BLaER1 treated with 17β-estradiol and CSF1 and Interleukin-3, amounts not matched to agents 10 nM and 100 nM (cell line): ENCODE measurements at regions not wholly inside any gene's neighbourhood (a gene's known extent, or its start where the extent isn't known, plus 50 kb on each side); places are given as distances from the start of the nearest gene placed in this dataset.

Experiments used
- H3K27ac ChIP-seq, 11 experiments: shearing (Covaris generic); formaldehyde crosslinking; 2 replicates each; pipeline ENCODE4 v1.8.1; 2022
- H3K27me3 ChIP-seq, 11 experiments: shearing (Covaris generic); formaldehyde crosslinking; 2 replicates each; pipeline ENCODE4 v1.8.1; 2022
- H3K36me3 ChIP-seq, 11 experiments: shearing (Covaris generic); formaldehyde crosslinking; 2 replicates each; pipeline ENCODE4 v1.8.1; 2022
- H3K4me1 ChIP-seq, 10 experiments: shearing (Covaris generic); formaldehyde crosslinking; 2 replicates each; pipeline ENCODE4 v1.8.1; 2022
- H3K4me2 ChIP-seq, 11 experiments: shearing (Covaris generic); formaldehyde crosslinking; 2 replicates each; pipeline ENCODE4 v1.8.1; 2022
- H3K4me3 ChIP-seq, 10 experiments: shearing (Covaris generic); formaldehyde crosslinking; 2 replicates each; pipeline ENCODE4 v1.8.1; 2022
- H3K9ac ChIP-seq, 11 experiments: shearing (Covaris generic); formaldehyde crosslinking; 2 replicates each; pipeline ENCODE4 v1.8.1; 2022
- H3K9me3 ChIP-seq, 11 experiments: shearing (Covaris generic); formaldehyde crosslinking; replicated peaks in 1 of 11; 2 replicates each; pipeline ENCODE4 v1.8.1; 2022
- H4K20me1 ChIP-seq, 11 experiments: shearing (Covaris generic); formaldehyde crosslinking; 2 replicates each; pipeline ENCODE4 v1.8.1; 2022
- Cebpa-rat ChIP-seq, 11 experiments: shearing (Covaris generic); IDR thresholded peaks; 2 replicates each; pipeline ENCODE4 v1.8.1; 2022

DNA sequence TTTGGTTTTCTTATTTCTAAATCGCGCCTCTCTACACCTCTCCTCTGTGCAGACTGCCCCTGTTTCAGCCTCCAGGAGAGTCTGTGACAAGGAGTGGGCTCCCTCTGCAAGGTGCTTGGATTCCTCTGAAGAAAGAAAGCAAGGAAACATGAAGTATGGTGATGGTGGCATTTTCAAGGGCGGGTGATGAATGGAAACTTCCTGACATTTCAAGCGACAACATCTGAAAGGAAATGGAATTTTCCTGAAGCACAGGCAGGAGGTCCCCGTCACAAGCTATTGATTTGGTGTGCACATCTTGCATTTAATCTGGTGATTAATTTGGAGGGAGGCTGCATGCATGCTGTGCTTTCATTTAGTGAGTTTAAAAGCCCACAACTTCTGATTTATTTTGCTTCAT is 164.6 kb upstream of the FGGY start:
- Histone ChIP-seq H3K4me2 (peak overlapping the region; percentile 3 to 54 (median 34); a peak in 18 of 22 replicates), H4K20me1 (no peaks in the 10 kb centered on the region), H3K27ac (no peak overlapping the region), H3K4me3 (no peak overlapping the region), H3K9ac (no peak overlapping the region), H3K36me3 (no peaks in the 10 kb centered on the region), H3K4me1 (peaks cover 20 to 24% (median 23%) of the 10 kb centered on the region in 10 experiments), H3K27me3 (no peaks in the 10 kb centered on the region), H3K9me3 (peaks cover 0 to 9% (median 0%) of the 10 kb centered on the region in 11 experiments; a peak in 2 of 22 replicates)
- TF ChIP-seq Cebpa-rat (IDR thresholded peaks at IDR 0.05), result no peak

DNA sequence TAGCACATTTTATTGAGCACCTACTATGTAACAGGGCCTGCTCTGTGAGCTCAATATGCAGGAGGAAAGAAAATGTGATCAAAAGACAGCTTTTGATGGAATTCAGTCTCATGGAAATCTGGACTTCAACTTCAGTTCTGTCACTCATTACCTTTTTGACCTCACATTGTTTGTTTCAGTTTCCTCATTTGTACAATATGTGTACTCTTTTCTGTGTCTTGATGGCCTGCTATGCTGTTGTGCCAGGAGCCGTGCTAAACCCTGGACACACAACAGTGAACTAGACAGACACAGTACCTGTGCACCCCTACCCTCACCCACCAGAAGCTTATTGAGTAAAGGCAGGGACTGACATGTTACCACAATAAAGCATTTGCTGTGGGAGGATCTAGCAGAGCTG is 162.9 kb upstream of the FGGY start:
- no peak overlapping the region for H3K27ac ChIP-seq
- H3K9me3 ChIP-seq, result peaks cover 0 to 9% (median 0%) of the 10 kb centered on the region in 11 experiments; a peak in 2 of 22 replicates
- H3K36me3 ChIP-seq, result no peaks in the 10 kb centered on the region
- H3K4me3 ChIP-seq, result no peak overlapping the region
- no peaks in the 10 kb centered on the region for H3K27me3 ChIP-seq
- no peak overlapping the region for H3K4me2 ChIP-seq
- H3K4me1 ChIP-seq, result peaks cover 37 to 41% (median 40%) of the 10 kb centered on the region in 10 experiments
- no peak overlapping the region for H3K9ac ChIP-seq
- H4K20me1 ChIP-seq, result no peaks in the 10 kb centered on the region
- TF ChIP-seq Cebpa-rat (IDR thresholded peaks at IDR 0.05), result no peak

DNA sequence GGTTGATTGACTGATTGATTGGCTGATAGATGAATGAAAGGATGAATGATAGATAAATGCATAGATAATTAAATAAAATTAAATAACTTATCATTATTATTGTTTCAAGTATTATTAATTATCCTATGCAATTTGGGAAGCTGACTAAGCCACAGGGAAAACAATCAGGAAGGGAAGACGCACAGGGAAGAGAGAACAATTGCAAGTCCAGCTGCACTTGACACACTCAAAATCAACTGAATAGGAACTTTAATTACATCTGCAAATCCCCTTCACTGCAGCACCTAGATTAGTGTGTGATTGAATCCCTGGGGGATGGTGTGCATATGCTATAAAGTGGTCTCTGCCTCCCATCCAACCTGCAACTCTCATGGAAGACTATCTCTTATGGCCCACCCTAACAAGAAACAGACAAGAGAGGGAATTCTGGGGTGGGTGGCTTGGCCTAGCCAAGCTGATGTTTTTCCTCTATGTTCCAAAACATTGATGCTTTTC is 161.1 kb upstream of the FGGY start:
- Histone ChIP-seq H3K27me3 (no peaks in the 10 kb centered on the region), H3K4me1 (peaks cover 47 to 57% (median 50%) of the 10 kb centered on the region in 10 experiments), H3K4me2 (peak overlapping the region in 10 of 11 experiments; percentile 62 to 80 (median 72); a peak in 17 of 22 replicates), H3K9me3 (no peaks in the 10 kb centered on the region), H3K27ac (peak overlapping the region in 2 of 11 experiments; percentile 36 to 66; a peak in 2 of 22 replicates), H4K20me1 (no peaks in the 10 kb centered on the region), H3K4me3 (no peak overlapping the region), H3K36me3 (no peaks in the 10 kb centered on the region), H3K9ac (no peak overlapping the region)
- TF ChIP-seq Cebpa-rat (IDR thresholded peaks at IDR 0.05), result no peak

DNA sequence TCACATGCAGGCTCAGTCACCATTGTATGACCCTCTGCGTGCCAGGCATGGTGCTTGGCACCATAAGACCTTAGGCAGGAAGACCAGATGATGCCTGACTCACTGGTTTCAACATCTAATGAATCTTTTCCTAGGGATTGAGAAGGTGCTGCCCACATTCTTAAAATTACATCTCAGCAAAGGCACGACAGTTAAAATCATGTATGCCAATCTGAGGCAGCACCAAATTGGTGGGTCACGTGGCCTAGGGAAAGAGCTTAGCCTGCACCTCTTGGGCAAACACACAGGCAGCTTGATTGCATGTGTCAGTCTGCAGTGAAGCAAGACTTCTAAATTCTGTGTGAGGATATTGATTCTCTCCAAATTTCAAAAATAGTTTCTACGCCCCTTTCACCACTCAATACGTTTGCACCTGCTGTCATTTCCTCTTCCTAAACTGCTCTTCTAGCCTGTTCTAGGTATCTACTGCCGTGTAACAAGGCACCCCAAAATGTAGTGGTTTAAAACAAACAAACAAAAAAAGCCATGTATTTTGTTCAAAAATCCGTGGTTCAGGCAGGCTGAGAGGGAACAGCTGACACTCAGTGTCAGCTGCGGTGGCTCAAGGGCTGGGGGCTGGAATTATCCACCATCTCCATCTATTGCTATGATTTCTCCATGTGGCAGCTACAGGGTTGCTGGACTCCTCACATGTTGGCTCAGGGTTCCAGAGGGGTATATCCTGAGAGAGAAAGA is 160.2 kb upstream of the FGGY start:
- Histone ChIP-seq H3K9ac (peak overlapping the region in 1 of 11 experiments; percentile 11; a peak in 1 of 22 replicates), H3K4me3 (no peak overlapping the region), H3K4me1 (peaks cover 47 to 66% (median 51%) of the 10 kb centered on the region in 10 experiments), H3K27me3 (no peaks in the 10 kb centered on the region), H4K20me1 (no peaks in the 10 kb centered on the region), H3K9me3 (no peaks in the 10 kb centered on the region), H3K27ac (peak overlapping the region in 7 of 11 experiments; percentile 31 to 76 (median 66); a peak in 13 of 22 replicates), H3K4me2 (peak overlapping the region; percentile 62 to 83 (median 74)), H3K36me3 (no peaks in the 10 kb centered on the region)
- TF ChIP-seq Cebpa-rat (IDR thresholded peaks at IDR 0.05), result no peak

GRCh38 chr1:59137276-59137615 is 159.6 kb upstream of the FGGY start:
- Histone ChIP-seq H4K20me1 (no peaks in the 10 kb centered on the region), H3K4me2 (peak overlapping the region; percentile 62 to 83 (median 74)), H3K36me3 (no peaks in the 10 kb centered on the region), H3K4me1 (peaks cover 45 to 70% (median 49%) of the 10 kb centered on the region in 10 experiments), H3K27me3 (no peaks in the 10 kb centered on the region), H3K9me3 (no peaks in the 10 kb centered on the region), H3K4me3 (no peak overlapping the region), H3K9ac (peak overlapping the region in 1 of 11 experiments; percentile 11; a peak in 1 of 22 replicates), H3K27ac (peak overlapping the region in 8 of 11 experiments; percentile 30 to 76 (median 56); a peak in 15 of 22 replicates)
- TF ChIP-seq Cebpa-rat (IDR thresholded peaks at IDR 0.05), result no peak

DNA sequence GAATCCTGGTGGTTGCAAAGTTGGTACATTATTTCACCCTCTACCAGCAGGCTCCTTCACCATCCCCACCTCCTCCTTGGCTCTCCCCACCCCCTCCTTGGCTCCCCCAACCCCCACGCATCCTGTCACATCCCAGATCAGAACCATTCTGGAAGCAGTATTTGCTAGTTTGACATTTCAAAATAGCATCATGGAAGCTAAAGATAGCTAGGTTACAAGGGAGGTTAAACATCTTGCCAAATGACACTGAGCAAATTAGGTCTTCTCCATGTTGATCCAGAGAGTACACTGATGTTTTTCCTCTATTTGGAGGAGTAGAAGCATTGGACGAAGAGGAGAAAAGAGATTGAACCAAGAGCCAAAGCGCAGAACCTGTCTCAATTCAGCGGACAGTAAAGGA is 158.9 kb upstream of the FGGY start:
- no peak for TF ChIP-seq Cebpa-rat (IDR thresholded peaks at IDR 0.05)
- no peaks in the 10 kb centered on the region for H3K9me3 ChIP-seq
- peak overlapping the region; percentile 62 to 83 (median 74) for H3K4me2 ChIP-seq
- H3K36me3 ChIP-seq, result no peaks in the 10 kb centered on the region
- no peaks in the 10 kb centered on the region for H4K20me1 ChIP-seq
- peak overlapping the region; percentile 27 to 76 (median 62); a peak in 18 of 22 replicates for H3K27ac ChIP-seq
- peak overlapping the region in 5 of 11 experiments; percentile 18 to 56 (median 44); a peak in 7 of 22 replicates for H3K9ac ChIP-seq
- H3K4me1 ChIP-seq, result peaks cover 41 to 72% (median 47%) of the 10 kb centered on the region in 10 experiments
- no peak overlapping the region for H3K4me3 ChIP-seq
- no peaks in the 10 kb centered on the region for H3K27me3 ChIP-seq

DNA sequence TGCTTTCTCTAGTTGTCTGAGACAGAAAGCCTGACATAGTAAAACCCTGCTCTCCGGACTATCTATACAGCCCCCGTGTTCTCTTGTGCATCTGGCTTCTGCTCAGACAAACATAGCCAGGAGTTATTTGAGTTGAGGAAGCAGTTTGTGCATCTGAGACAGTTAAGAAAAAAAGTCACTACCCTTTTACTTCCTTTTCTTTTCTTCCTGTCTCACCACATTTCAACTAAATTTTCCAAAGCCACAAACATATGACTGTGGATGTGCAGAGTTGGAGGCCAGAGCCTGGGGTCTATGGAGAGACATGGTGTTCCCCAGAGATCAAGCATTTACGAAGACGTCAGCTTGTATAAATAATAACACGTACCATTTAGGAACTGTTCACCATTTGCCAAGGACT is 158.5 kb upstream of the FGGY start:
- Histone ChIP-seq H3K4me2 (peak overlapping the region; percentile 62 to 83 (median 74)), H3K9ac (peak overlapping the region in 7 of 11 experiments; percentile 13 to 56 (median 32); a peak in 10 of 22 replicates), H3K9me3 (no peaks in the 10 kb centered on the region), H3K4me3 (no peak overlapping the region), H3K36me3 (no peaks in the 10 kb centered on the region), H4K20me1 (no peaks in the 10 kb centered on the region), H3K27ac (peak overlapping the region; percentile 40 to 76 (median 62); a peak in 20 of 22 replicates), H3K4me1 (peaks cover 41 to 77% (median 51%) of the 10 kb centered on the region in 10 experiments), H3K27me3 (no peaks in the 10 kb centered on the region)
- TF ChIP-seq Cebpa-rat (IDR thresholded peaks at IDR 0.05), result no peak

GRCh38 chr1:59139396-59139795 is 157.5 kb upstream of the FGGY start:
- Histone ChIP-seq H3K9ac (no peak overlapping the region), H3K4me2 (peak overlapping the region; percentile 62 to 83 (median 74); a peak in 21 of 22 replicates), H3K4me1 (peaks cover 46 to 87% (median 60%) of the 10 kb centered on the region in 10 experiments), H3K4me3 (no peak overlapping the region), H4K20me1 (no peaks in the 10 kb centered on the region), H3K27ac (peak overlapping the region in 10 of 11 experiments; percentile 16 to 76 (median 50); a peak in 14 of 22 replicates), H3K36me3 (no peaks in the 10 kb centered on the region), H3K27me3 (no peaks in the 10 kb centered on the region), H3K9me3 (no peaks in the 10 kb centered on the region)
- no peak for TF ChIP-seq Cebpa-rat (IDR thresholded peaks at IDR 0.05)

DNA sequence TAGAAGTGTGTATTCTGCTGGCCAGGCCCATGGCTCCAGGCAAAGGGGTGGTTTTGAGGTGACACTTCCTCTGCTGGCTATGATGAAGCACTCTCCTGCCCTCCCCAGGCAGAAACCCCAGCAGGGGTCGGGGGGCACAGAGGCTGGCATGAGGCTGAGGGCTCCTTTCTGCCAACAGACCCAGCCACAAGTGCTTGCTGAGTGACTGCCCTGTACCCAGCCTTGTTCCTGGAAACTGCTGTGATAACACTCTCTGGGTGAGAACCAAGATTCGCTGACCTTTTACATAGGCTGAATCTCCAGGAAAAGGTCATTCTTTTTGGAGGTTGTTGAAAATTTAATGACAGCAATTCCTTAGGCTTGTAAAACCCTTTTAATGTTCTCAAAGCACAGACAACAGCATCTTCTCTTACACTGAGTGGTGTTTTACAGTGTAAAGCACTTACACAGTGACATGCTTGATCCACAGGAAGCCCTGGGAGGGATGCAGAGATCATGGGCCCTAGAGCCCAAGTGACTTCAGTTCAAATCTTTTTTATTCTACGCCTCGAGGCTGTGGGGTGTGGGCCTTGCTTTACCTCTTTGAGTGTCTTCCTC is 155.5 kb upstream of the FGGY start:
- Histone ChIP-seq H3K4me2 (peak overlapping the region in 3 of 11 experiments; percentile 41 to 81 (median 63); a peak in 6 of 22 replicates), H3K4me3 (no peak overlapping the region), H3K36me3 (no peaks in the 10 kb centered on the region), H3K4me1 (peaks cover 41 to 86% (median 56%) of the 10 kb centered on the region in 10 experiments), H3K9me3 (no peaks in the 10 kb centered on the region), H4K20me1 (no peaks in the 10 kb centered on the region), H3K9ac (peak overlapping the region in 1 of 11 experiments; percentile 26; a peak in 1 of 22 replicates), H3K27me3 (peaks cover 4 to 9% (median 8%) of the 10 kb centered on the region in 11 experiments; a peak in 21 of 22 replicates), H3K27ac (peak overlapping the region in 1 of 11 experiments; percentile 15; a peak in 1 of 22 replicates)
- TF ChIP-seq Cebpa-rat (IDR thresholded peaks at IDR 0.05), result no peak
